Fibroblast of lung (primary cell): ENCODE measurements at regions not wholly inside any gene's neighbourhood (a gene's known extent, or its start where the extent isn't known, plus 50 kb on each side); places are given as distances from the start of the nearest gene placed in this dataset.

ENCODE experiments used
- DNase-seq, 2 donors: peaks; one replicate each; pipeline versions ENCODE4 v3.0.0 to v3.0.0-alpha.2; 2010; ENCODE audit warnings: low read depth in 2 of 2
- H2AFZ ChIP-seq: 2 replicates; pipeline ENCODE4 v1.5.1; 2012; ENCODE audit warnings: low read length, control low read depth, inconsistent platforms
- H3K27ac ChIP-seq: 2 replicates; pipeline ENCODE4 v1.5.1; 2011; ENCODE audit warnings: low read length, control low read depth; ENCODE audit not compliant: insufficient read depth
- H3K27me3 ChIP-seq: 2 replicates; pipeline ENCODE4 v1.5.1; 2011; ENCODE audit warnings: mild to moderate bottlenecking, low read length; ENCODE audit not compliant: control insufficient read depth, insufficient read depth
- H3K36me3 ChIP-seq: 2 replicates; pipeline ENCODE4 v1.5.1; 2011; ENCODE audit warnings: low read length; ENCODE audit not compliant: control insufficient read depth, insufficient read depth
- H3K4me1 ChIP-seq: 2 replicates; pipeline ENCODE4 v1.5.1; 2011; ENCODE audit warnings: low read length; ENCODE audit not compliant: control insufficient read depth, insufficient read depth; ENCODE audit errors: extremely low read depth
- H3K4me2 ChIP-seq: 2 replicates; pipeline ENCODE4 v1.5.1; 2011; ENCODE audit warnings: low read length, control low read depth; ENCODE audit not compliant: insufficient read depth; ENCODE audit errors: extremely low read depth
- H3K4me3 ChIP-seq, 4 experiments: fragments of 200-600 bp in 1 of 4; sonication (generic) in 1 of 4; replicated peaks in 1 of 4; 2 replicates each; pipeline ENCODE4 v1.5.1; 2011 to 2016; ENCODE audit warnings: low read length in 4 of 4, low read depth in 3 of 4, mild to moderate bottlenecking in 3 of 4, control low read depth in 2 of 4, inconsistent platforms in 1 of 4, mixed read lengths in 1 of 4; ENCODE audit not compliant: insufficient read depth in 1 of 4; ENCODE audit errors: control extremely low read depth in 1 of 4
- H3K79me2 ChIP-seq: 2 replicates; pipeline ENCODE4 v1.5.1; 2012; ENCODE audit warnings: mild to moderate bottlenecking, low read length, inconsistent platforms; ENCODE audit not compliant: control insufficient read depth, insufficient read depth
- H3K9ac ChIP-seq: 2 replicates; pipeline ENCODE4 v1.5.1; 2011; ENCODE audit warnings: mild to moderate bottlenecking, low read length, control low read depth; ENCODE audit not compliant: insufficient read depth
- H3K9me3 ChIP-seq: 2 replicates; pipeline ENCODE4 v1.5.1; 2012; ENCODE audit warnings: low read depth, low read length; ENCODE audit not compliant: control insufficient read depth, insufficient read depth
- H4K20me1 ChIP-seq: 2 replicates; pipeline ENCODE4 v1.5.1; 2011; ENCODE audit warnings: low read length; ENCODE audit not compliant: control insufficient read depth, insufficient read depth; ENCODE audit errors: extremely low read depth
- EZH2 ChIP-seq: IDR thresholded peaks from 2 replicates; pipeline ENCODE4 v1.5.1; 2012; ENCODE audit warnings: low read length, control low read depth, mild to moderate bottlenecking; ENCODE audit errors: missing control alignments
- TF ChIP-seq, protein P1 (sequence below), 2 donors: IDR thresholded peaks in 1 of 2; conservative IDR thresholded peaks in 1 of 2; 1 replicate in 1 of 2; 2 replicates in 1 of 2; pipeline ENCODE4 v1.5.1; 2011 to 2012; ENCODE audit warnings: low read length in 2 of 2, control low read depth in 1 of 2, inconsistent platforms in 1 of 2, low read depth in 1 of 2, mild to moderate bottlenecking in 1 of 2

DNA sequence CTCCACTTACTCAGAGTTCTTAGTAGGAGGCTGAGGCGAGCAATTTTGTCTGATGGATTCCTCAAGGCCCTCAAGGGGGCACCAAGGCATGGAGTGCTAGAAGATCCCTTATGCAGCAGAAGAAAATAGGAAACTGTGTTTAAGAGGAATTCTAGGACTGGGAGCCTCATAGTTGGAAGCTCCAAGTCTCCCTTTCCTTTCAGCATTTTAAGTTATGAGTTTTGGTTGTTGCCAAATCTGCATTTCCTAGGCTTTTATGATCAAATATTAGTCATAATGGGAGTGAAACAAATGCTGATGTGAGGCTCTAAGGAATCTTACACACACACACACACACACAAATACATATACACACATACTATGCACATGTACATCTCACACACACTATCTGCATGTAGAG is 714.0 kb downstream of the UTRN start:
- no peak for DNase-seq
- no peaks in the 10 kb centered on the region for H3K36me3 ChIP-seq
- no peak overlapping the region for H2AFZ ChIP-seq
- TF ChIP-seq, protein P1, sequence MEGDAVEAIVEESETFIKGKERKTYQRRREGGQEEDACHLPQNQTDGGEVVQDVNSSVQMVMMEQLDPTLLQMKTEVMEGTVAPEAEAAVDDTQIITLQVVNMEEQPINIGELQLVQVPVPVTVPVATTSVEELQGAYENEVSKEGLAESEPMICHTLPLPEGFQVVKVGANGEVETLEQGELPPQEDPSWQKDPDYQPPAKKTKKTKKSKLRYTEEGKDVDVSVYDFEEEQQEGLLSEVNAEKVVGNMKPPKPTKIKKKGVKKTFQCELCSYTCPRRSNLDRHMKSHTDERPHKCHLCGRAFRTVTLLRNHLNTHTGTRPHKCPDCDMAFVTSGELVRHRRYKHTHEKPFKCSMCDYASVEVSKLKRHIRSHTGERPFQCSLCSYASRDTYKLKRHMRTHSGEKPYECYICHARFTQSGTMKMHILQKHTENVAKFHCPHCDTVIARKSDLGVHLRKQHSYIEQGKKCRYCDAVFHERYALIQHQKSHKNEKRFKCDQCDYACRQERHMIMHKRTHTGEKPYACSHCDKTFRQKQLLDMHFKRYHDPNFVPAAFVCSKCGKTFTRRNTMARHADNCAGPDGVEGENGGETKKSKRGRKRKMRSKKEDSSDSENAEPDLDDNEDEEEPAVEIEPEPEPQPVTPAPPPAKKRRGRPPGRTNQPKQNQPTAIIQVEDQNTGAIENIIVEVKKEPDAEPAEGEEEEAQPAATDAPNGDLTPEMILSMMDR (conservative IDR thresholded peaks at IDR 0.05 in 1 of 2, IDR thresholded peaks at IDR 0.05 in 1 of 2; ENCODE audit: low read depth in 1 of 2, low read length in 2 of 2) = peak; percentile 5 to 9
- no peak for TF ChIP-seq EZH2
- no peak overlapping the region for H3K4me2 ChIP-seq
- H3K9ac ChIP-seq = no peak overlapping the region
- no peak overlapping the region for H3K4me3 ChIP-seq
- H3K79me2 ChIP-seq = no peaks in the 10 kb centered on the region
- no peaks in the 10 kb centered on the region for H3K27me3 ChIP-seq
- H3K27ac ChIP-seq = no peak overlapping the region
- H3K4me1 ChIP-seq = no peaks in the 10 kb centered on the region
- no peaks in the 10 kb centered on the region for H3K9me3 ChIP-seq
- H4K20me1 ChIP-seq = no peaks in the 10 kb centered on the region

DNA sequence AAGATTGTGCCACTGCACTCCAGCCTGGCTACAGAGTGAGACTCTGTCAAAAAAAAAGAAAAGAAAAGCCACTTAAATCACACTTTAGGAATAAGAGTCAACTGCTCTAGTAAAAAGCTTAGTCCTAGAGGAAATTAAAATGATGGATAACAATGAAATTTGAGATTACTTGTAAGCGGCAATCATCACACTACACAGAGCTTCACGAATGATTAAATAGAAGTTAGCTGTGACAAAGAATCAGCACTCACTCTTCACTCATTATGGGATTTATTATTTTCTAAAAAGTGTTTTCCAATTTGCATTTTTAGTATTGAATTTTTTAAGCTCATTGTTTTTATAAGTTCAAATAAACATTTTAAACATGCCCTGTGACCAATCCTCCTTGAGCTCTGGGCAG is 718.0 kb downstream of the UTRN start:
- no peak overlapping the region for H3K4me2 ChIP-seq
- H3K9ac ChIP-seq = no peak overlapping the region

DNA sequence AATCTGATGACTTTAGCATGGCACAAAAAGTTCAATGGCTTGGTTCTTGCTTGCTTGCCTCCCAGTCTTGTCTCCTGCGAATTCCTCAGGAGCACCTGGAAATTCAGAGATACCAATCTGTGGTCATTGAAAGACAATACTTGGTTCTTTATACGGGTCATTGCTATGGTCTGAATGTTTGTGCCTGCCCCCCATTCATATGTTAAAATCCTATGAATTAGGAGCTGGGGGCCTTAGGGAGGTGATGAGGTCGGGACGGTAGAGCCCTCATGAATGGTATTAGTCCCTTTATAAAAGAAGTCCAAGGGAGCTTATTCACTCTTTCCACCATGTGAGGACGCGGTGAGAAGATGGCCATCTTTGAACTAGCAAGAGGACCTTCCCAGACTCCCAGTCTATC is 721.8 kb downstream of the UTRN start:
- TF ChIP-seq, protein P1 (conservative IDR thresholded peaks at IDR 0.05 in 1 of 2, IDR thresholded peaks at IDR 0.05 in 1 of 2; ENCODE audit: low read depth in 1 of 2, low read length in 2 of 2) = no peak
- TF ChIP-seq EZH2 = no peak
- Histone ChIP-seq H3K36me3 (no peaks in the 10 kb centered on the region), H3K4me2 (no peak overlapping the region), H3K4me3 (no peak overlapping the region), H3K27ac (no peak overlapping the region), H2AFZ (no peak overlapping the region), H3K9ac (no peak overlapping the region), H4K20me1 (no peaks in the 10 kb centered on the region), H3K79me2 (no peaks in the 10 kb centered on the region), H3K27me3 (no peaks in the 10 kb centered on the region), H3K9me3 (no peaks in the 10 kb centered on the region), H3K4me1 (no peaks in the 10 kb centered on the region)
- DNase-seq = no peak

More for the DNA sequence above, 718.0 kb downstream of the UTRN start:
- H4K20me1 ChIP-seq = no peaks in the 10 kb centered on the region
- H3K4me3 ChIP-seq = no peak overlapping the region
- no peak for DNase-seq
- H3K79me2 ChIP-seq = no peaks in the 10 kb centered on the region
- TF ChIP-seq, protein P1 (conservative IDR thresholded peaks at IDR 0.05 in 1 of 2, IDR thresholded peaks at IDR 0.05 in 1 of 2; ENCODE audit: low read depth in 1 of 2, low read length in 2 of 2) = no peak
- no peak for TF ChIP-seq EZH2
- no peak overlapping the region for H3K27ac ChIP-seq
- H3K4me1 ChIP-seq = no peaks in the 10 kb centered on the region
- H3K27me3 ChIP-seq = no peaks in the 10 kb centered on the region
- no peak overlapping the region for H2AFZ ChIP-seq
- no peaks in the 10 kb centered on the region for H3K36me3 ChIP-seq
- no peaks in the 10 kb centered on the region for H3K9me3 ChIP-seq
